ENCODE measurements at regions not wholly inside any gene's neighbourhood (a gene's known extent, or its start where the extent isn't known, plus 50 kb on each side); places are given as distances from the start of the nearest gene placed in this dataset.

- no peak for TF ChIP-seq POLR2A (IDR thresholded peaks at IDR 0.05; ENCODE audit: low read depth, low read length)
- no peak for TF ChIP-seq PAX5 (IDR thresholded peaks at IDR 0.05; ENCODE audit: insufficient read depth, low read length, severe bottlenecking)
- no peak for TF ChIP-seq SPI1 (IDR thresholded peaks at IDR 0.05; ENCODE audit: low read depth, low read length)
- TF ChIP-seq POLR2AphosphoS5 (IDR thresholded peaks at IDR 0.05; ENCODE audit: low read depth, low read length): no peak
- TF ChIP-seq TAF1 (IDR thresholded peaks at IDR 0.05; ENCODE audit: low read depth, low read length): no peak
- no peak for TF ChIP-seq POU2F2 (IDR thresholded peaks at IDR 0.05; ENCODE audit: low read depth, low read length)
Measured at GRCh38 chr13:59441596-59442280, 722.0 kb downstream of the DIAPH3 start.

Measured in GM12891 (cell line).